ENCODE measurements at regions not wholly inside any gene's neighbourhood (a gene's known extent, or its start where the extent isn't known, plus 50 kb on each side); places are given as distances from the start of the nearest gene placed in this dataset.

- no peak for DNase-seq (ENCODE audit: low spot score in 2 of 2)
- H3K27ac ChIP-seq, result no peak overlapping the region
- no peaks in the 10 kb centered on the region for H3K36me3 ChIP-seq
- TF ChIP-seq POLR2A (IDR thresholded peaks at IDR 0.05), result no peak
- TF ChIP-seq, protein P1, sequence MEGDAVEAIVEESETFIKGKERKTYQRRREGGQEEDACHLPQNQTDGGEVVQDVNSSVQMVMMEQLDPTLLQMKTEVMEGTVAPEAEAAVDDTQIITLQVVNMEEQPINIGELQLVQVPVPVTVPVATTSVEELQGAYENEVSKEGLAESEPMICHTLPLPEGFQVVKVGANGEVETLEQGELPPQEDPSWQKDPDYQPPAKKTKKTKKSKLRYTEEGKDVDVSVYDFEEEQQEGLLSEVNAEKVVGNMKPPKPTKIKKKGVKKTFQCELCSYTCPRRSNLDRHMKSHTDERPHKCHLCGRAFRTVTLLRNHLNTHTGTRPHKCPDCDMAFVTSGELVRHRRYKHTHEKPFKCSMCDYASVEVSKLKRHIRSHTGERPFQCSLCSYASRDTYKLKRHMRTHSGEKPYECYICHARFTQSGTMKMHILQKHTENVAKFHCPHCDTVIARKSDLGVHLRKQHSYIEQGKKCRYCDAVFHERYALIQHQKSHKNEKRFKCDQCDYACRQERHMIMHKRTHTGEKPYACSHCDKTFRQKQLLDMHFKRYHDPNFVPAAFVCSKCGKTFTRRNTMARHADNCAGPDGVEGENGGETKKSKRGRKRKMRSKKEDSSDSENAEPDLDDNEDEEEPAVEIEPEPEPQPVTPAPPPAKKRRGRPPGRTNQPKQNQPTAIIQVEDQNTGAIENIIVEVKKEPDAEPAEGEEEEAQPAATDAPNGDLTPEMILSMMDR (IDR thresholded peaks at IDR 0.05), result no peak
- TF ChIP-seq POLR2AphosphoS5 (IDR thresholded peaks at IDR 0.05), result no peak
- intact Hi-C loops (cut with DNase I; ENCODE audit: low total_unique reads), result no loop called here
- H3K4me3 ChIP-seq, result no peak overlapping the region
- no peaks in the 10 kb centered on the region for H3K27me3 ChIP-seq
- H3K4me1 ChIP-seq, result no peaks in the 10 kb centered on the region
- no peaks in the 10 kb centered on the region for H3K9me3 ChIP-seq
Observed at GRCh38 chr12:28121433-28121832, 68.8 kb upstream of the CCDC91 start.

DNA sequence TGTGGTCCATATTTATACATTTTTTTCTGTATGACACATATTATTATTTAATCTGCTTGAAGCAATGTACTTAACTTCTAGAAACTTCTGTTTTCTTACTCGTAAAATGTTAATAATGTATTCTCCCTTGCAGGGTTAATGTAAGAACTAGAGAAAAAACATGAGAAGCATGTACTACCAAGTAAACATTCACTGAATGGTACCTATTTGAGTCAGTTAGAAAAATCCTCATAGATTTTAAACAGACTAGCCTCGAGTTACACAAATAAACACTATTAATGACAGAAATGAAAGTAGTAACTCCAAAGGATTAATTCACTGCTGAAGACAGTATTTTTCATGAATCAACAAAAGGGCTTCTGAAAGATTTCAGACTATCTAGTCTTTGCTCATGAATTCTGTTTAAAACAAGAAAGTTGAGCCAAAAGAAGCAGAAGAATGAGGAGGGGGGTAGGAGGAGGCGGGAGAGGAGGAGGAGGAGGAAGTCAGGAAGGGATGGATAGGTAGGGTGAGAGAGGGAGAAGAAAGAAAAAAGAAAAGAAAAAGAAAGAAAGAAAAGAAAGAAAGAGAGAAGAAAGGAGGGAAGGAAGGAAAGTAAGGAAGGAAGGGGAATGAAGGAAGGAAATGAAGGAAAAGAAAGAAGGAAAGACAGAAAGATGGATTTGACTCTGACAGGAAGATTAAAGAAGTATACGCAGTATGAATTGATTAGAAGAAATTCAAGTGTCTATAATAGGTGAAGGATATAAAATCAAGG is 68.2 kb upstream of the CCDC91 start:
- intact Hi-C loops (cut with DNase I; ENCODE audit: low total_unique reads), result no loop called here
- no peaks in the 10 kb centered on the region for H3K36me3 ChIP-seq
- TF ChIP-seq POLR2AphosphoS5 (IDR thresholded peaks at IDR 0.05) (no peak), POLR2A (IDR thresholded peaks at IDR 0.05) (no peak)
- TF ChIP-seq, protein P1 (IDR thresholded peaks at IDR 0.05), result no peak
- no peaks in the 10 kb centered on the region for H3K9me3 ChIP-seq
- no peak overlapping the region for H3K4me3 ChIP-seq
- no peak overlapping the region for H3K27ac ChIP-seq
- no peak for DNase-seq (ENCODE audit: low spot score in 2 of 2)
- no peaks in the 10 kb centered on the region for H3K27me3 ChIP-seq
- H3K4me1 ChIP-seq, result no peaks in the 10 kb centered on the region

DNA sequence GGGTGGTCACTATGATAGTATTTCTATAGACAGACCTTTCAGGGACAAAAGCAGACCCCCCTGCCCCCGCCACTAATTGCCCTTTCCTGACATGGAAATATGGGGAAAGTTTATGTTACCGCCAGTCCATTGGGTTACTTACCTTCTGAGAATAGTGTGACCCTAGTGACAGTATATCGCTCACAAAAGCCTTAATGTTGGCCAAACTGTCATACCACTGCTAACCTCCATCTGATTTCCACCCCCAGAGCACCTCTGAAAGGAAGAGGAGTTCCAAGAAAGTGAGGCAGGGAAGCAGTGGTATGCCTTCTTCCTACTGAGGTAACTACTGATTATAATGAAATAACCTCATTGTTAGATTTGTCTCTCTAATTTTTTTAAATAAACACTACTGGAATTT is 67.5 kb upstream of the CCDC91 start:
- Histone ChIP-seq H3K9me3 (no peaks in the 10 kb centered on the region), H3K4me1 (no peaks in the 10 kb centered on the region), H3K27ac (no peak overlapping the region), H3K27me3 (no peaks in the 10 kb centered on the region), H3K36me3 (no peaks in the 10 kb centered on the region), H3K4me3 (no peak overlapping the region)
- no peak for DNase-seq (ENCODE audit: low spot score in 2 of 2)
- TF ChIP-seq POLR2AphosphoS5 (IDR thresholded peaks at IDR 0.05), result no peak
- no peak for TF ChIP-seq POLR2A (IDR thresholded peaks at IDR 0.05)
- TF ChIP-seq, protein P1 (IDR thresholded peaks at IDR 0.05), result no peak
- intact Hi-C loops (cut with DNase I; ENCODE audit: low total_unique reads), result no loop called here

DNA sequence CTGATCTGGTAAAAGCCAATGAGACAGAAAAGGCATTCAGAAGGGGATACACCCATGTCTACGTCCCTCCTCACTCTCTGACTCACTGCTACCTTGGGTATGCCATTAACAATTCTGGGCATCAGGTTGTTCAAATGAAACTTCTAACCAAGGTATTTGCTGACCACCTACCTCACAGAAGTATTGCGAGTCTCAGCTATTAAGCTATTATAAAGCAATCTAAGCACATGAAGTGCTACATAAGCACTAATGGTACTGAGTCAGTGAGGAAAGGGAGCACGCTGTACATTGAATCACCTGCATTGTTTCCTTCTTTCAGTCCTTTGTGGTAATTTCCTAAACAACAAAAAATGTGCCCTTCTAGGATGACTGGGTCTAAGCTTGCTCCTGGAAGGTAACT is 62.8 kb upstream of the CCDC91 start:
- H3K9me3 ChIP-seq, result no peaks in the 10 kb centered on the region
- DNase-seq (ENCODE audit: low spot score in 2 of 2), result no peak
- H3K4me3 ChIP-seq, result no peak overlapping the region
- H3K36me3 ChIP-seq, result no peaks in the 10 kb centered on the region
- H3K27me3 ChIP-seq, result no peaks in the 10 kb centered on the region
- TF ChIP-seq, protein P1 (IDR thresholded peaks at IDR 0.05), result no peak
- TF ChIP-seq POLR2A (IDR thresholded peaks at IDR 0.05), result no peak
- TF ChIP-seq POLR2AphosphoS5 (IDR thresholded peaks at IDR 0.05), result no peak
- no peak overlapping the region for H3K27ac ChIP-seq
- intact Hi-C loops (cut with DNase I; ENCODE audit: low total_unique reads), result no loop called here
- H3K4me1 ChIP-seq, result peaks cover 0 to 4% of the 10 kb centered on the region in 2 donors

- Histone ChIP-seq H3K27me3 (no peaks in the 10 kb centered on the region), H3K4me3 (no peak overlapping the region), H3K4me1 (peaks cover 0 to 4% of the 10 kb centered on the region in 2 donors), H3K9me3 (no peaks in the 10 kb centered on the region), H3K36me3 (no peaks in the 10 kb centered on the region), H3K27ac (no peak overlapping the region)
- TF ChIP-seq, protein P1 (IDR thresholded peaks at IDR 0.05), result no peak
- TF ChIP-seq POLR2AphosphoS5 (IDR thresholded peaks at IDR 0.05) (no peak), POLR2A (IDR thresholded peaks at IDR 0.05) (no peak)
- no peak for DNase-seq (ENCODE audit: low spot score in 2 of 2)
- intact Hi-C loops (cut with DNase I; ENCODE audit: low total_unique reads), result no loop called here
Observed at GRCh38 chr12:28129031-28129430, 61.2 kb upstream of the CCDC91 start.
